ENCODE measurements at regions not wholly inside any gene's neighbourhood (a gene's known extent, or its start where the extent isn't known, plus 50 kb on each side); places are given as distances from the start of the nearest gene placed in this dataset.
A peak's percentile ranks its signal among the peaks of the same experiment; 100 is the strongest.

GRCh38 chr6:28653876-28654275 is 128.2 kb downstream of the GPX5 start:
- no peak overlapping the region for H3K27ac Mint-ChIP-seq

DNA sequence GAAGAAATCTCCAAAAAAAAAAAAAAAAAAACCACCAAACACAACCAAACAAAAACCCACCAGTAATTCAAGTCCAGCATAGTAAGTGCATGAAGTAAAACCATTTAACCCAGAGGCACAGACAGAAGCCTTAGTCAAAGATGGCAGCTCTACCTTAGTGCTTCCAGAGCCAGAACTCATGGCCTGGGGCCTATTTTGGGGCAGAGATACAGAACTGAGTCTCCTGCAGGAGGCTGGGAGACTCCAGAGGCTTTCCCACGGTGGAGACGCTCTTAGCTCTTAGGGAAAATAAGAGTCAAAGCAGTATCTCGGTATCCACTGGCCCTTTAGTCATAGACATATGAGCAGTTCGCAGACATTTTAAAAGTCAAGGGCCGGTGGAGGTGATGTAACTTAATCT is 129.5 kb downstream of the GPX5 start:
- Mint-ChIP-seq H3K27me3 (ENCODE audit: low read depth, poor library complexity) (peaks cover 39% of the 10 kb centered on the region), H3K4me3 (no peak overlapping the region), H3K36me3 (ENCODE audit: low read depth) (no peaks in the 10 kb centered on the region), H3K27ac (no peak overlapping the region), H3K4me1 (peaks cover 24% of the 10 kb centered on the region), H3K9me3 (no peaks in the 10 kb centered on the region)
- TF ChIP-seq, protein P1, sequence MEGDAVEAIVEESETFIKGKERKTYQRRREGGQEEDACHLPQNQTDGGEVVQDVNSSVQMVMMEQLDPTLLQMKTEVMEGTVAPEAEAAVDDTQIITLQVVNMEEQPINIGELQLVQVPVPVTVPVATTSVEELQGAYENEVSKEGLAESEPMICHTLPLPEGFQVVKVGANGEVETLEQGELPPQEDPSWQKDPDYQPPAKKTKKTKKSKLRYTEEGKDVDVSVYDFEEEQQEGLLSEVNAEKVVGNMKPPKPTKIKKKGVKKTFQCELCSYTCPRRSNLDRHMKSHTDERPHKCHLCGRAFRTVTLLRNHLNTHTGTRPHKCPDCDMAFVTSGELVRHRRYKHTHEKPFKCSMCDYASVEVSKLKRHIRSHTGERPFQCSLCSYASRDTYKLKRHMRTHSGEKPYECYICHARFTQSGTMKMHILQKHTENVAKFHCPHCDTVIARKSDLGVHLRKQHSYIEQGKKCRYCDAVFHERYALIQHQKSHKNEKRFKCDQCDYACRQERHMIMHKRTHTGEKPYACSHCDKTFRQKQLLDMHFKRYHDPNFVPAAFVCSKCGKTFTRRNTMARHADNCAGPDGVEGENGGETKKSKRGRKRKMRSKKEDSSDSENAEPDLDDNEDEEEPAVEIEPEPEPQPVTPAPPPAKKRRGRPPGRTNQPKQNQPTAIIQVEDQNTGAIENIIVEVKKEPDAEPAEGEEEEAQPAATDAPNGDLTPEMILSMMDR (IDR thresholded peaks at IDR 0.05), result no peak
- no peak for DNase-seq

More at GRCh38 chr6:28653876-28654275, 128.2 kb downstream of the GPX5 start:
- no peak for DNase-seq
- H3K36me3 Mint-ChIP-seq (ENCODE audit: low read depth), result no peaks in the 10 kb centered on the region
- peaks cover 26% of the 10 kb centered on the region for H3K4me1 Mint-ChIP-seq
- no peak overlapping the region for H3K4me3 Mint-ChIP-seq
- TF ChIP-seq, protein P1 (IDR thresholded peaks at IDR 0.05), result no peak
- peaks cover 32% of the 10 kb centered on the region for H3K27me3 Mint-ChIP-seq (ENCODE audit: low read depth, poor library complexity)
- H3K9me3 Mint-ChIP-seq, result no peaks in the 10 kb centered on the region

DNA sequence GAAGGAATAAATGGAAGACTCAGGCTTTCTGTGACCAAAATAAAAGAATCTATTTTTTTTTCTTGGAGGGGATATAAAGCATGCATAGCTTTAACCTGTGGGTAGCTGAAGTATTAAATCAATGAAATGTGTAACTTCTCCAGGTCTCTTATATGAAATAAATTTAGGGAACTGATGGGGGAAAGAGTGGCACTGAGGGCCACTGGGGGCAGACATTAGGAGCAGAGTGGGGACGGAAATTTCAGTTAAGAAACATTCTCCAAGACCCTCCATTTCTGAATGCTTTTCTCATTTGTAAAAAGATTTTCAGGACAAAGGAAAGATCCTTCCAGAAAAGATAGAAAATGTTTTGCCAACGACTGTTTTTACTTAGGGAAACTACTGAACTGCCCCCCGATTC is 131.0 kb downstream of the GPX5 start:
- H3K4me3 Mint-ChIP-seq, result peak overlapping the region; percentile 94
- no peak for DNase-seq
- no peaks in the 10 kb centered on the region for H3K9me3 Mint-ChIP-seq
- peaks cover 24% of the 10 kb centered on the region for H3K4me1 Mint-ChIP-seq
- peaks cover 36% of the 10 kb centered on the region for H3K27me3 Mint-ChIP-seq (ENCODE audit: low read depth, poor library complexity)
- TF ChIP-seq, protein P1 (IDR thresholded peaks at IDR 0.05), result no peak
- no peaks in the 10 kb centered on the region for H3K36me3 Mint-ChIP-seq (ENCODE audit: low read depth)
- H3K27ac Mint-ChIP-seq, result no peak overlapping the region

GRCh38 chr6:28657381-28657768 is 131.7 kb downstream of the GPX5 start:
- H3K9me3 Mint-ChIP-seq, result no peaks in the 10 kb centered on the region
- no peak for DNase-seq

GRCh38 chr6:28657769-28658465 is 132.2 kb downstream of the GPX5 start:
- Mint-ChIP-seq H3K4me1 (peaks cover 24% of the 10 kb centered on the region), H3K27me3 (ENCODE audit: low read depth, poor library complexity) (peaks cover 37% of the 10 kb centered on the region), H3K4me3 (peak overlapping the region; percentile 94), H3K9me3 (no peaks in the 10 kb centered on the region), H3K36me3 (ENCODE audit: low read depth) (no peaks in the 10 kb centered on the region), H3K27ac (peak overlapping the region; percentile 8)
- TF ChIP-seq, protein P1 (IDR thresholded peaks at IDR 0.05), result no peak
- DNase-seq, result peak; percentile 70

More at GRCh38 chr6:28657381-28657768, 131.7 kb downstream of the GPX5 start:
- Mint-ChIP-seq H3K36me3 (ENCODE audit: low read depth) (no peaks in the 10 kb centered on the region), H3K27ac (no peak overlapping the region), H3K4me1 (peaks cover 24% of the 10 kb centered on the region), H3K4me3 (peak overlapping the region; percentile 94), H3K27me3 (ENCODE audit: low read depth, poor library complexity) (peaks cover 36% of the 10 kb centered on the region)
- TF ChIP-seq, protein P1 (IDR thresholded peaks at IDR 0.05), result no peak

All from nephron progenitor cell (in vitro differentiated cells).